Pancreas (tissue), 10 donors: ENCODE measurements at regions not wholly inside any gene's neighbourhood (a gene's known extent, or its start where the extent isn't known, plus 50 kb on each side); places are given as distances from the start of the nearest gene placed in this dataset.

Experiments
- ATAC-seq, 4 donors: fragments of 200-7000 bp; cut with Tn5 transposase; one replicate each; pipeline versions ENCODE4 v1.8.0 to v1.9.1; 2020; ENCODE audit warnings: mild to moderate bottlenecking in 4 of 4, moderate library complexity in 4 of 4
- DNase-seq, 6 donors: peaks; one replicate each; pipeline ENCODE4 v3.0.0-alpha.2; 2020
- FAIRE-seq: peaks from 2 replicates; lab custom pipeline; 2012; peaks lifted over from hg19 to GRCh38; lab: Jason Lieb, UNC
- H3K27ac ChIP-seq, 4 donors: fragments of 200-600 bp; sonication (generic); 1 replicate in 3 of 4; 2 replicates in 1 of 4; pipeline versions ENCODE4 v1.5.0 to v1.8.0; 2020
- H3K27me3 ChIP-seq, 4 donors: fragments of 200-600 bp; one replicate each; pipeline ENCODE4 v1.8.0; 2021
- H3K36me3 ChIP-seq, 3 donors: fragments of 200-600 bp; sonication (generic) in 1 of 3; one replicate each; pipeline versions ENCODE4 v1.5.0 to v1.8.0; 2020 to 2021
- H3K4me1 ChIP-seq, 3 donors: fragments of 200-600 bp; one replicate each; pipeline ENCODE4 v1.8.0; 2021
- H3K4me3 ChIP-seq, 4 donors: fragments of 200-600 bp; sonication (generic) in 2 of 4; one replicate each; pipeline versions ENCODE4 v1.5.0 to v1.8.0; 2020 to 2021
- H3K9me3 ChIP-seq, 4 donors: fragments of 200-600 bp; one replicate each; pipeline ENCODE4 v1.8.0; 2021
- CTCF ChIP-seq, 4 donors: fragments of 200-600 bp; sonication (generic) in 3 of 4; IDR thresholded peaks; one replicate each; pipeline versions ENCODE4 v1.5.0 to v1.8.0; 2021; ENCODE audit warnings: antibody characterized with exemption in 4 of 4
- WGBS, 2 donors: extraction: QIAGEN DNeasy Blood & Tissue Kit; methylation state at CpG; one replicate each; pipeline ENCODE4 v1.1.7; 2013; 5-methylcytosine and 5-hydroxymethylcytosine counted together
- intact Hi-C, 3 donors: fragments of 100-400 bp; cut with DNase I; formaldehyde crosslinking; loops; one replicate each; pipeline versions ENCODE4 v1.11.1 to v1.14.2; 2022
- donor health status: healthy with polysubstance abuse.
- donor health status: DM: no; HTN: no; CAD: no; lungs with moderate emphysema.
- donor health status: DM: no; HTN: no; CAD: no.
- donor health status: control.
- donor health status: control.
- donor health status: Bipolar disorder and iron deficiency.
- donor health status: DM: yes; HTN: yes; CAD: no.
- donor health status: DM: no; HTN: no; CAD: no.
- donor health status: DM: no; HTN: no; CAD: no.
- donor health status: DM: yes; HTN: yes; CAD: no.

DNA sequence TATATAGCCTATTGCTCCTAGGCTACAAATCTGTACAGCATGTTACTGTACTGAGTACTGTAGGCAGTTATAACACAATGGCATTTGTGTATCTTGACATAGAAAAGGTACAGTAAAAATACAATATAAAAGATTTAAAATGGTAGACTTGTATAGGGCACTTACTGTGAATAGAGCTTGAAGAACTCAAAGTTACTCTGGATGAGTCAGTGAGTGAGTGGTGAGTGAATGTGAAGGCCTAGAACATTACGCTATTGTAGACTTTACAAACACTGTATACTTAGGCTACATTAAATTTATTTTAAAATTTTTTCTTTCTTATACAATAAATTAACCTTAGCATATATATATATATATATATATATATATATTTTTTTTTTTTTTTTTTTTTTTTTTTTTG lies 140.0 kb upstream of the UBE2E1 start:
- H3K27ac ChIP-seq = no peak overlapping the region
- no peaks in the 10 kb centered on the region for H3K4me1 ChIP-seq
- FAIRE-seq (no peak), DNase-seq (no peak), ATAC-seq (no peak)
- WGBS, 2 donors = 95 to 97% methylated on average over 1 of the region's 1 CpG
- intact Hi-C loops = no loop called here
- H3K27me3 ChIP-seq = no peaks in the 10 kb centered on the region
- no peaks in the 10 kb centered on the region for H3K36me3 ChIP-seq
- H3K9me3 ChIP-seq = no peaks in the 10 kb centered on the region
- TF ChIP-seq CTCF (IDR thresholded peaks at IDR 0.05) = no peak
- no peak overlapping the region for H3K4me3 ChIP-seq

DNA sequence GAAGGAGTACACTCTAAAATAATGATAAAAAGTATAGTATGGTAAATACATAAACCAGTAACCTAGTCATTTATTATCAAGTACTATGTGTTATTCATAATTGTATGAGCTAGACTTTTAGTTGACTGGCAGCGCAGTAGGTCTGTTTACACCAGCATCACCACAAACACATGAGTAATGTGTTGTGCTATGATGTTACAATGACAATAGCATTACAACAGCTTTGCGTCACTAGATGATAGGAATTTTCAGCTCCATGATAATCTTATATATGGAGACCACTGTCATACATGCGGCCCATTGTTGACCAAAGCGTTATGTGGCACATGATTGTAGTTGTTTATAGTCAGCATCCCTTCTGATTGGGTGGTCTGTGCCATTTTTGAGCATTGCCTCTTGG lies 138.9 kb upstream of the UBE2E1 start:
- H3K4me1 ChIP-seq = no peaks in the 10 kb centered on the region
- H3K4me3 ChIP-seq = no peak overlapping the region
- DNase-seq (no peak), FAIRE-seq (no peak), ATAC-seq (no peak)
- WGBS, 2 donors = 91 to 95% methylated on average over 4 of the region's 4 CpGs
- intact Hi-C loops = no loop called here
- no peaks in the 10 kb centered on the region for H3K27me3 ChIP-seq
- H3K9me3 ChIP-seq = no peaks in the 10 kb centered on the region
- TF ChIP-seq CTCF (IDR thresholded peaks at IDR 0.05) = no peak
- no peak overlapping the region for H3K27ac ChIP-seq
- no peaks in the 10 kb centered on the region for H3K36me3 ChIP-seq

DNA sequence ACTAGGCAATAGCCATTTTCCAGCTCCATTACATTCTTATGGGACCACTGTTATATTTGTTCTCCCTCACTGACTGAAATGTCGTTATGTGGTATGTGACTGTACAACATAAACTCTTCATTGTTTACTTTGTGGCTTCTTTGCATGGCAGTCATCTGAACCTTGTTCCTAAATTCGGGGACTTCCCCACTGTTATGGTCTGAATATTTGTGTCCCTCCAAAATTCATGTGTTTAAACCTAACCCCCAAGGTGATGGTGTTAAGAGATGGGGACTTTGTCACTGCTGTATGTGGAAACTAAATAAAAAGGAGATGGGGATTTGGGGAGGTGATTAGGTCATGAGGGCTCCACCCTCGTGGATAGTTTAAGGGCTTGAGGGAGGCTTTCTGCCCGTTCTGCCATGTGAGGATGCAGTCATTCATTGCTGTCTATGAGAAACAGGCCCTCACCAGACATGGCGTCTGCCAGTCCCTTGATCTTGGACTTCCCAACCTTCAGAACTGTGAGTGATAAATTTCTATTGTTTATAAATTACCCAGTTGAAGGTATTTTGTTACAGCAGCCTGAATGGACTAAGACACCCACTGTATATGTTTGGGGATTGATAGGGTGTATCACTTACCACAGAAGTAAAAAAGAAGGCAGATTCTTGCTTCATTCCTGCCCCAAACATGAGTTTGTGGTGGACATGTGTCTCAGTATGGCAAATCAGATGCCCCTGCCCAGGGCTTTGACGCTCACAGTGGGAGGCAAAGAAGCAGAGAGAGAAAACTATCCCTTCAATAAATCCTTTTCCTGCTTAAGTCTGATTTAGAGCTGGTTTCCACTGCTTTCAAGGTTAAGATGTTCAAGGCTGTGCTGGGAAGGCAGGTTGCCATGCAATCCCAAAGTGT lies 138.0 kb upstream of the UBE2E1 start:
- H3K4me1 ChIP-seq = no peaks in the 10 kb centered on the region
- no peaks in the 10 kb centered on the region for H3K36me3 ChIP-seq
- TF ChIP-seq CTCF (IDR thresholded peaks at IDR 0.05) = no peak
- H3K27ac ChIP-seq = no peak overlapping the region
- ATAC-seq = no peak
- 74 to 79% methylated on average over 6 of the region's 6 CpGs for WGBS, 2 donors
- intact Hi-C loops = no loop called here
- H3K9me3 ChIP-seq = no peaks in the 10 kb centered on the region
- H3K27me3 ChIP-seq = no peaks in the 10 kb centered on the region
- no peak overlapping the region for H3K4me3 ChIP-seq
- FAIRE-seq = no peak
- no peak for DNase-seq

DNA sequence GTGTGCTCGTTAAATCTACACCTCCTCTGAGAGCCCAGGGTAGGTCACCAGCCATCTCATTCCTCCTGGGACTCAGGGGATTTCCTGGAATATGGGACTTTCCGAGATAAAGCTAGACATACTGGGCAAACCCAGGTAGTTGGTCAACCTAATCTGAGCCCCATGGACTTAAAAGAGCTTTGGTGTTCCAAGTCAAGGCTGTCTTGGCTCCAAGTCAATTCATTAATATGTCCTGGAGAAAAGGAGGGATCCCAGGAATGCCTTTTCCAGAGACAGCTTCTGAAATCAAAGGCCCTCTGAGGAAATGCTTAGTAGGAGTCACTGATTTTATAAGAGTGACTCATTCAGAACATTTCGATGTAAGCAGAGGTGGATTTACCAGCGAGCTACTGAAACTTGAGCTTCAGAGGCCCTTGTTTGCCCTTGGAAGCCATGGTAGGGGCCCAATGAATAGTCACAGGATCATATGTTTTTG lies 137.3 kb upstream of the UBE2E1 start:
- Histone ChIP-seq H3K36me3 (no peaks in the 10 kb centered on the region), H3K4me1 (no peaks in the 10 kb centered on the region), H3K27ac (no peak overlapping the region), H3K9me3 (no peaks in the 10 kb centered on the region), H3K4me3 (no peak overlapping the region), H3K27me3 (no peaks in the 10 kb centered on the region)
- FAIRE-seq = no peak
- peak in 2 of 4 donors; percentile 62 to 83 for ATAC-seq
- WGBS, 2 donors = 50 to 55% methylated on average over 4 of the region's 4 CpGs
- no peak for TF ChIP-seq CTCF (IDR thresholded peaks at IDR 0.05)
- intact Hi-C loops = no loop called here
- no peak for DNase-seq
